LNCAP (cell line): ENCODE measurements at regions not wholly inside any gene's neighbourhood (a gene's known extent, or its start where the extent isn't known, plus 50 kb on each side); places are given as distances from the start of the nearest gene placed in this dataset.

ENCODE experiments used
- CTCF ChIP-seq: fragments of 450-650 bp; IDR thresholded peaks from 2 replicates; pipeline ENCODE4 v1.5.1; 2017; ENCODE audit warnings: mild to moderate bottlenecking

GRCh38 chr20:52682237-52682636, 289.9 kb upstream of the TSHZ2 start:
- no peak for TF ChIP-seq CTCF

- TF ChIP-seq CTCF = no peak
Observed at GRCh38 chr20:52681288-52681687, 290.9 kb upstream of the TSHZ2 start.

- no peak for TF ChIP-seq CTCF
Observed at GRCh38 chr20:52677216-52677615, 294.9 kb upstream of the TSHZ2 start.

GRCh38 chr20:52676283-52676995, 295.7 kb upstream of the TSHZ2 start:
- no peak for TF ChIP-seq CTCF

GRCh38 chr20:52675375-52675774, 296.8 kb upstream of the TSHZ2 start:
- no peak for TF ChIP-seq CTCF

- TF ChIP-seq CTCF = no peak
Observed at GRCh38 chr20:52668626-52669025, 303.5 kb upstream of the TSHZ2 start.

GRCh38 chr20:52667358-52667757, 304.8 kb upstream of the TSHZ2 start:
- no peak for TF ChIP-seq CTCF

- no peak for TF ChIP-seq CTCF
Observed at GRCh38 chr20:52665441-52665840, 306.7 kb upstream of the TSHZ2 start.
